H1 (cell line): ENCODE measurements at regions not wholly inside any gene's neighbourhood (a gene's known extent, or its start where the extent isn't known, plus 50 kb on each side); places are given as distances from the start of the nearest gene placed in this dataset.

ENCODE experiments used
- CTCF ChIA-PET: fragments of 300-600 bp; sonication (Branson Sonifier 250); formaldehyde crosslinking; loops from one replicate; lab custom pipeline; 2021; ENCODE audit not compliant: partially characterized antibody; lab: Charles Lee
- POLR2A ChIA-PET: fragments of 300-600 bp; sonication (Branson Sonifier 250); formaldehyde crosslinking; loops from one replicate; lab custom pipeline; 2021; ENCODE audit warnings: inconsistent platforms; ENCODE audit not compliant: partially characterized antibody; lab: Charles Lee
- DNase-seq, 2 experiments: peaks; one replicate each; pipeline versions ENCODE4 v3.0.0 to v3.0.0-alpha.2; 2010 to 2022; ENCODE audit warnings: low spot score in 2 of 2, low read depth in 1 of 2, mixed read lengths in 1 of 2
- FAIRE-seq: peaks from 2 replicates; lab custom pipeline; 2011; peaks lifted over from hg19 to GRCh38; lab: Jason Lieb, UNC
- H2AFZ ChIP-seq: 2 replicates; pipeline ENCODE4 v1.8.1; 2012; ENCODE audit warnings: low read length, inconsistent platforms
- H2AK5ac ChIP-seq: 2 replicates; pipeline ENCODE4 v1.6.1; 2013; ENCODE audit warnings: low read depth, low read length
- H2BK120ac ChIP-seq: replicated peaks from 2 replicates; pipeline ENCODE3; 2013; ENCODE audit warnings: low read depth, low read length, inconsistent platforms
- H2BK12ac ChIP-seq: 2 replicates; pipeline ENCODE4 v1.6.1; 2013; ENCODE audit warnings: low read depth, low read length
- H2BK15ac ChIP-seq: 2 replicates; pipeline ENCODE4 v1.6.1; 2013; ENCODE audit warnings: low read length
- H2BK20ac ChIP-seq: 2 replicates; pipeline ENCODE4 v1.6.1; 2013; ENCODE audit warnings: low read length
- H2BK5ac ChIP-seq: 2 replicates; pipeline ENCODE4 v1.6.1; 2013; ENCODE audit warnings: low read depth, low read length
- H3K14ac ChIP-seq: 2 replicates; pipeline ENCODE4 v1.6.1; 2013; ENCODE audit warnings: inconsistent platforms; ENCODE audit not compliant: insufficient read length
- H3K18ac ChIP-seq: 2 replicates; pipeline ENCODE4 v1.6.1; 2013; ENCODE audit warnings: low read length; ENCODE audit errors: extremely low read depth
- H3K23ac ChIP-seq: 2 replicates; pipeline ENCODE4 v1.6.1; 2013; ENCODE audit warnings: inconsistent platforms; ENCODE audit not compliant: insufficient read length
- H3K23me2 ChIP-seq: 2 replicates; pipeline ENCODE4 v1.6.1; 2013; ENCODE audit warnings: low read depth, low read length
- H3K27ac ChIP-seq: 2 replicates; pipeline ENCODE4 v1.6.1; 2011; ENCODE audit warnings: low read depth, low read length, inconsistent platforms
- H3K27me3 ChIP-seq, 4 experiments: replicated peaks in 1 of 4; 1 replicate in 1 of 4; 2 replicates in 3 of 4; pipeline versions ENCODE4 v1.6.1 to v1.8.1; 2011 to 2013; ENCODE audit warnings: low read length in 3 of 4, mild to moderate bottlenecking in 3 of 4, inconsistent platforms in 2 of 4, mixed read lengths in 2 of 4, moderate library complexity in 1 of 4; ENCODE audit not compliant: control insufficient read depth in 3 of 4, insufficient read depth in 3 of 4; ENCODE audit errors: extremely low read depth in 1 of 4
- H3K36me3 ChIP-seq, 4 experiments: 2 replicates each; pipeline versions ENCODE4 v1.6.1 to v1.8.1; 2011 to 2013; ENCODE audit warnings: mild to moderate bottlenecking in 4 of 4, low read length in 3 of 4, moderate library complexity in 2 of 4, control low read depth in 1 of 4, inconsistent platforms in 1 of 4; ENCODE audit not compliant: insufficient read depth in 4 of 4, control insufficient read depth in 2 of 4
- H3K4ac ChIP-seq: replicated peaks from 2 replicates; pipeline ENCODE3; 2013; ENCODE audit warnings: low read length, low read depth, mixed read lengths, inconsistent platforms; ENCODE audit not compliant: insufficient read length
- H3K4me1 ChIP-seq, 4 experiments: replicated peaks in 1 of 4; 1 replicate in 1 of 4; 2 replicates in 3 of 4; pipeline versions ENCODE4 v1.6.1 to v1.8.1; 2011 to 2013; ENCODE audit warnings: low read length in 3 of 4, inconsistent platforms in 2 of 4, mixed read lengths in 1 of 4; ENCODE audit not compliant: insufficient read depth in 4 of 4, control insufficient read depth in 3 of 4
- H3K4me2 ChIP-seq, 2 experiments: 2 replicates each; pipeline versions ENCODE4 v1.6.1 to v1.8.1; 2011 to 2013; ENCODE audit warnings: low read depth in 2 of 2, low read length in 2 of 2, control low read depth in 1 of 2, inconsistent platforms in 1 of 2, mild to moderate bottlenecking in 1 of 2; ENCODE audit not compliant: insufficient read depth in 1 of 2
- H3K4me3 ChIP-seq, 4 experiments: fragments of 200-600, 300-600 bp in 1 of 4; sonication (generic), shearing (Covaris generic), sonication (Bioruptor Twin) in 1 of 4; 2 replicates each; pipeline versions ENCODE4 v1.5.1 to v1.8.1; 2011 to 2016; ENCODE audit warnings: low read length in 4 of 4, low read depth in 3 of 4, control low read depth in 2 of 4, inconsistent platforms in 2 of 4, mild to moderate bottlenecking in 2 of 4, mixed read lengths in 1 of 4, moderate library complexity in 1 of 4; ENCODE audit not compliant: insufficient read depth in 2 of 4; ENCODE audit errors: extremely low read depth in 1 of 4
- H3K56ac ChIP-seq: replicated peaks from 2 replicates; pipeline ENCODE3; 2013; ENCODE audit warnings: low read depth, mild to moderate bottlenecking, mixed read lengths, low read length, inconsistent platforms; ENCODE audit not compliant: insufficient read length
- H3K79me1 ChIP-seq: 2 replicates; pipeline ENCODE4 v1.6.1; 2013; ENCODE audit warnings: low read depth, low read length, control low read depth
- H3K79me2 ChIP-seq, 2 experiments: 2 replicates each; pipeline versions ENCODE4 v1.6.1 to v1.8.1; 2012 to 2013; ENCODE audit warnings: low read length in 2 of 2, mild to moderate bottlenecking in 2 of 2, inconsistent platforms in 1 of 2; ENCODE audit not compliant: insufficient read depth in 2 of 2, control insufficient read depth in 1 of 2
- H3K9ac ChIP-seq, 4 experiments: replicated peaks in 1 of 4; 1 replicate in 1 of 4; 2 replicates in 3 of 4; pipeline versions ENCODE4 v1.6.1 to v1.8.1; 2011 to 2013; ENCODE audit warnings: low read depth in 3 of 4, low read length in 3 of 4, control low read depth in 2 of 4, mild to moderate bottlenecking in 2 of 4, moderate library complexity in 2 of 4, inconsistent platforms in 1 of 4; ENCODE audit errors: extremely low read depth in 1 of 4
- H3K9me3 ChIP-seq, 2 experiments: 2 replicates each; pipeline versions ENCODE4 v1.6.1 to v1.8.1; 2012 to 2013; ENCODE audit warnings: mild to moderate bottlenecking in 2 of 2, moderate library complexity in 2 of 2, control low read depth in 1 of 2, inconsistent platforms in 1 of 2, low read depth in 1 of 2, low read length in 1 of 2, mixed read lengths in 1 of 2; ENCODE audit not compliant: insufficient read depth in 2 of 2
- H4K20me1 ChIP-seq, 2 experiments: replicated peaks in 1 of 2; 2 replicates each; pipeline versions ENCODE3 to v1.8.1; 2011 to 2013; ENCODE audit warnings: inconsistent platforms in 2 of 2, low read length in 2 of 2, mild to moderate bottlenecking in 1 of 2; ENCODE audit not compliant: insufficient read depth in 2 of 2, control insufficient read depth in 1 of 2
- H4K5ac ChIP-seq: 2 replicates; pipeline ENCODE4 v1.6.1; 2013; ENCODE audit warnings: low read length, low read depth, mixed read lengths, inconsistent platforms; ENCODE audit not compliant: insufficient read length
- H4K8ac ChIP-seq: 2 replicates; pipeline ENCODE4 v1.8.0; 2013; ENCODE audit warnings: mild to moderate bottlenecking, moderate library complexity, low read length, inconsistent platforms; ENCODE audit not compliant: insufficient read depth; ENCODE audit errors: extremely low read depth
- H4K91ac ChIP-seq: replicated peaks from 2 replicates; pipeline ENCODE3; 2013; ENCODE audit warnings: low read length, mixed read lengths, inconsistent platforms; ENCODE audit not compliant: insufficient read length
- GABPA ChIP-seq: IDR thresholded peaks from 2 replicates; pipeline ENCODE4 v1.6.1; 2011; ENCODE audit warnings: mild to moderate bottlenecking, low read length, moderate library complexity, borderline replicate concordance; ENCODE audit not compliant: insufficient read depth
- MAFK ChIP-seq: IDR thresholded peaks from 2 replicates; pipeline ENCODE4 v1.6.1; 2012; ENCODE audit warnings: low read depth, mild to moderate bottlenecking, improper control_type of control experiment, low read length
- WGBS, 2 experiments: shearing (Covaris generic) in 1 of 2; methylation state at CpG; one replicate each; pipeline versions ENCODE4 v1.1.6 to v1.1.7; 2013 to 2015; ENCODE audit warnings: low lambda C conversion rate in 2 of 2, mixed read lengths in 2 of 2, inconsistent platforms in 1 of 2, low coverage in 1 of 2, missing lambda C conversion rate in 1 of 2; ENCODE audit not compliant: insufficient replicate concordance in 2 of 2, insufficient coverage in 1 of 2, insufficient read length in 1 of 2; ENCODE audit errors: extremely low coverage in 1 of 2, missing lambda C conversion rate in 1 of 2; 5-methylcytosine and 5-hydroxymethylcytosine counted together

DNA sequence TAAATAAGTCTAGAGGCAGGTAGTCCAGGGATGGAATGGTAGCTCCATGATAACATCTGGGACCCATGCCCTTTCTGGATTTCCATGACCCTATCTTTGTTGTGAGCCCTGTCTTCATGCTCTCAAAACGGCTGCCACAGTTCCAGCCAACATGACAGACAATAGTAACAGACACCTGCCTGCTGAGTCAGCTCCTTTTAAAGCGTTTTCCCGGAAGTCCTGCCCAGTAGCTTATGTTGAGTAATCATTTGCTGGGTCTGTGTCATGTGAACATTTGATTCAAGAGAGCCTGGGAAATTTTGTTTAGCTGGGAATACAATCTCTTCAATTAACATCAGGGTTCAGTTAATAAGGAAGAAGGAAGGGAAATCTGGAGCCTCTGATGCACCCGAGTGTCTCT lies 262.2 kb upstream of the SULF2 start:
- Histone ChIP-seq H3K56ac (no peak overlapping the region), H4K5ac (no peak overlapping the region), H4K20me1 (no peaks in the 10 kb centered on the region), H3K4me2 (no peak overlapping the region), H2AK5ac (no peak overlapping the region), H3K23me2 (no peaks in the 10 kb centered on the region), H2BK20ac (no peak overlapping the region), H3K18ac (no peak overlapping the region), H4K8ac (no peak overlapping the region), H2BK5ac (no peak overlapping the region), H3K4me3 (no peak overlapping the region), H3K14ac (no peak overlapping the region), H4K91ac (no peak overlapping the region), H3K27me3 (no peaks in the 10 kb centered on the region; a peak in 1 of 7 replicates), H3K79me1 (no peaks in the 10 kb centered on the region; the same call in 1 of the 2 replicates), H2AFZ (no peak overlapping the region), H2BK15ac (no peak overlapping the region)
- no peak for FAIRE-seq
- WGBS, 2 experiments, result 95% methylated on average over 4 of the region's 4 CpGs; no CpG with 5 or more reads in 1 of the 2 experiments
- CTCF ChIA-PET, result interaction anchor here (1.0 to 1.2 kb wide), 2 partner anchors 17 to 26 kb away, joined by 3 read pairs; no protein-coding TSS in a partner anchor
- no peak for DNase-seq
- TF ChIP-seq GABPA (no peak), MAFK (peak; percentile 69; the same call in 1 of the 2 replicates)
- TF ChIP-seq, all 59 proteins: peak for 1
- Histone ChIP-seq H3K79me2 (no peaks in the 10 kb centered on the region), H2BK120ac (no peak overlapping the region), H3K4ac (no peak overlapping the region), H3K9me3 (0 out of 4 replicates have a peak, but pooled peaks cover 0 to 3% of the 10 kb centered on the region in 2 experiments), H3K9ac (peak overlapping the region in 1 of 4 experiments; percentile 34; a peak in 1 of 7 replicates), H2BK12ac (no peak overlapping the region), H3K27ac (no peak overlapping the region), H3K36me3 (no peaks in the 10 kb centered on the region), H3K23ac (no peak overlapping the region), H3K4me1 (no peaks in the 10 kb centered on the region)
- POLR2A ChIA-PET, result no interaction called here
